ENCODE measurements at regions not wholly inside any gene's neighbourhood (a gene's known extent, or its start where the extent isn't known, plus 50 kb on each side); places are given as distances from the start of the nearest gene placed in this dataset.

DNA sequence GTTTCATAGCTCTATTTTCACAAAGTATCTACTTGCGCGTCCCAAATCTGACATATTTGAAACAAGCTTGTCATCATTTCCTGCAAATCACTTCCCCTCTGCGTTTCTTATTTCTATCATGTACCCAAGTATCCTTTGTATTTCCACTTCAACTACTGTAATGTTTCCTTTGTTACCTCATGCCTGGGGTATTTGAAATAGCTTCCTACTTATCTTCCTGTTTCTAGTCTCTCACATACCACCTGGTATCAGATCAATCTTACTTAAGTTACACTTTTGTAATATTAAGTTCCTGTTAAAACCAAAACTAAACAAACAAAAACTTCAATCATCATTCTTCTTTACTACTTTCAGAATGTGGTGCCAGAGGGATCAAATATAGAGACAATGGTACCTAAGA lies 93.6 kb upstream of the SMAD1 start:
- TF ChIP-seq EZH2 (IDR thresholded peaks at IDR 0.05; ENCODE audit: insufficient read depth, poor library complexity, severe bottlenecking): no peak
- TF ChIP-seq EZH2phosphoT487 (IDR thresholded peaks at IDR 0.05; ENCODE audit: insufficient read depth, low read depth): no peak

All from GM23248 (cell line).